Thyroid gland (tissue), 4 donors: ENCODE measurements at regions not wholly inside any gene's neighbourhood (a gene's known extent, or its start where the extent isn't known, plus 50 kb on each side); places are given as distances from the start of the nearest gene placed in this dataset.

ENCODE experiments used
- DNase-seq, 2 donors: peaks; one replicate each; pipeline ENCODE4 v3.0.0-alpha.2; 2019
- H3K27ac ChIP-seq, 3 donors: fragments of 200-600 bp; sonication (generic); 1 replicate in 2 of 3; 2 replicates in 1 of 3; pipeline ENCODE4 v1.5.1; 2016 to 2019; ENCODE audit warnings: mild to moderate bottlenecking in 1 of 3, moderate library complexity in 1 of 3
- H3K27me3 ChIP-seq: fragments of 200-600 bp; sonication (generic); one replicate; pipeline ENCODE4 v1.5.1; 2019
- H3K36me3 ChIP-seq, 2 donors: fragments of 200-600 bp; sonication (generic); one replicate each; pipeline ENCODE4 v1.5.1; 2016 to 2019
- H3K4me1 ChIP-seq, 2 donors: fragments of 200-600 bp; sonication (generic); one replicate each; pipeline ENCODE4 v1.5.1; 2017 to 2019
- H3K4me3 ChIP-seq, 3 donors: fragments of 200-600 bp; sonication (generic); replicated peaks in 1 of 3; 1 replicate in 2 of 3; 2 replicates in 1 of 3; pipeline ENCODE4 v1.5.1; 2016; ENCODE audit warnings: mild to moderate bottlenecking in 1 of 3
- H3K9me3 ChIP-seq: fragments of 200-600 bp; sonication (generic); one replicate; pipeline ENCODE4 v1.5.1; 2017
- CTCF ChIP-seq, 6 experiments: fragments of 200-600 bp in 3 of 6; fragments of 450-650 bp in 3 of 6; sonication (generic) in 3 of 6; IDR thresholded peaks; one replicate each; pipeline ENCODE4 v1.5.1; 2016 to 2019; ENCODE audit warnings: antibody characterized with exemption in 6 of 6, mild to moderate bottlenecking in 2 of 6, inconsistent platforms in 1 of 6, moderate library complexity in 1 of 6
- POLR2A ChIP-seq, 2 donors: fragments of 450-650 bp; IDR thresholded peaks; one replicate each; pipeline ENCODE4 v1.6.1; 2017; ENCODE audit warnings: antibody characterized with exemption in 2 of 2, mild to moderate bottlenecking in 2 of 2, moderate library complexity in 1 of 2
- WGBS, 2 donors: methylation state at CpG; one replicate each; pipeline ENCODE4 v1.1.5; 2017; 5-methylcytosine and 5-hydroxymethylcytosine counted together
- intact Hi-C: fragments of 100-400 bp; cut with DNase I; formaldehyde crosslinking; loops from one replicate; pipeline ENCODE4 v1.15.1; 2023

- H3K27me3 ChIP-seq = no peaks in the 10 kb centered on the region
- DNase-seq = no peak
- no peaks in the 10 kb centered on the region for H3K36me3 ChIP-seq
- intact Hi-C loops = no loop called here
- WGBS, 2 donors = 93 to 94% methylated on average over 2 of the region's 2 CpGs
- peaks cover 3 to 25% of the 10 kb centered on the region in 2 donors for H3K4me1 ChIP-seq
- no peak overlapping the region for H3K27ac ChIP-seq
- TF ChIP-seq CTCF (IDR thresholded peaks at IDR 0.05) = no peak
- no peak for TF ChIP-seq POLR2A (IDR thresholded peaks at IDR 0.05)
- no peaks in the 10 kb centered on the region for H3K9me3 ChIP-seq
- no peak overlapping the region for H3K4me3 ChIP-seq
Measured at GRCh38 chr17:69735285-69735684, 320.8 kb downstream of the MAP2K6 start.

- DNase-seq = no peak
- no peak for TF ChIP-seq CTCF (IDR thresholded peaks at IDR 0.05)
- TF ChIP-seq POLR2A (IDR thresholded peaks at IDR 0.05) = no peak
- H3K27me3 ChIP-seq = no peaks in the 10 kb centered on the region
- no peaks in the 10 kb centered on the region for H3K4me1 ChIP-seq
- 86 to 100% methylated on average over 3 of the region's 3 CpGs for WGBS, 2 donors
- intact Hi-C loops = no loop called here
- H3K36me3 ChIP-seq = no peaks in the 10 kb centered on the region
- no peaks in the 10 kb centered on the region for H3K9me3 ChIP-seq
- no peak overlapping the region for H3K4me3 ChIP-seq
- H3K27ac ChIP-seq = no peak overlapping the region
Measured at GRCh38 chr17:69743091-69743490, 328.6 kb downstream of the MAP2K6 start.

DNA sequence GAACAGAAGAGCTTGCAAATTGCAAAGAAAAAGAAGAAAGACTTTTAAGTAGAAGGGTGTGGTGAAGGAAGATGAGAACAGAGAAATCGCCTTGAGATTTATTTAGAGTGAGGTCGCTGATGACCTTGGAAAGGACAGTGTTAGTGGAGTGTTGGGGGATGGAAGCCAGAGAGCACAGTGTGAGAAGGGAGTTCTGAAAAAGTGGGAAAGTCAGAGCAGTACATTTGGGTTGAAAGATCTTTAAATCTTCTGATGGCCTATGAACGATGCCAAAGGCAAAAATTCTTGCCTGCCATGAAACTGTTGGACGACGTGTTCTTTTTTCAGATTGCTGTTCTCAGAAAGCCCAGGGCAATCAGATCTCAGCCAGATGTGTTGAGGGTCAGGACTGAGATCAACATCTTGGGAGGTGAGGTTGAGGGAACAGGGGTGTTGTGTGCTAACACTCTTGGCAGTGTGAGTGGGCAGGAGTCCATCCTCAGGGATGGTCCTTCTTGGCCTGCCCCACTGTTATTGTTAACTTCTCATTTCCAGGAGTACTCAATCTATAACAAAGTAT, 330.1 kb downstream of the MAP2K6 start:
- Histone ChIP-seq H3K36me3 (no peaks in the 10 kb centered on the region), H3K9me3 (no peaks in the 10 kb centered on the region), H3K27me3 (no peaks in the 10 kb centered on the region), H3K4me3 (no peak overlapping the region), H3K4me1 (no peaks in the 10 kb centered on the region), H3K27ac (no peak overlapping the region)
- WGBS, 2 donors = 76 to 92% methylated on average over 5 of the region's 5 CpGs
- intact Hi-C loops = no loop called here
- no peak for DNase-seq
- no peak for TF ChIP-seq POLR2A (IDR thresholded peaks at IDR 0.05)
- no peak for TF ChIP-seq CTCF (IDR thresholded peaks at IDR 0.05)

DNA sequence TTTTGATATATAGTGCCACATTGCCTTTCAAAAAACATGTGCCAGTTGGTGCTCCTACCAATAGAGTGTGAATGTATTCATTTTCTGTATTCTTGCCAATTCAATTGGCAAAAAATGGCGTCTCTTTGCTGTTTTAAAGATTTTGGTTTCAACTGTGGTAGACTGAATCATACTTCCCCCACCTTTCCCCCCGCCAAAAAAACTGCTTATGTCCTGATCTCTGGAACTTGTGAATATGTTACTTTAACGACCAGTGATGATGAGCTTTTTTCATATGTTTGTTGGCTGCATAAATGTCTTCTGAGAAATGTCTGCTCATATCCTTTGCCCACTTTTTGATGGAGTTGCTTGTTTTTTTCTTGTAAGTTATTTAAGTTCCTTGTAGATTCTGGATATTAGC, 325.1 kb upstream of the KCNJ16 start:
- Histone ChIP-seq H3K27ac (no peak overlapping the region), H3K36me3 (no peaks in the 10 kb centered on the region), H3K9me3 (no peaks in the 10 kb centered on the region), H3K4me3 (no peak overlapping the region), H3K4me1 (peaks cover 9 to 16% of the 10 kb centered on the region in 2 donors), H3K27me3 (no peaks in the 10 kb centered on the region)
- TF ChIP-seq POLR2A (IDR thresholded peaks at IDR 0.05) (no peak), CTCF (IDR thresholded peaks at IDR 0.05) (no peak)
- intact Hi-C loops = no loop called here
- no peak for DNase-seq
- whole genome bisulfite sequencing, 2 donors = 82 to 85% methylated on average over 3 of the region's 3 CpGs

DNA sequence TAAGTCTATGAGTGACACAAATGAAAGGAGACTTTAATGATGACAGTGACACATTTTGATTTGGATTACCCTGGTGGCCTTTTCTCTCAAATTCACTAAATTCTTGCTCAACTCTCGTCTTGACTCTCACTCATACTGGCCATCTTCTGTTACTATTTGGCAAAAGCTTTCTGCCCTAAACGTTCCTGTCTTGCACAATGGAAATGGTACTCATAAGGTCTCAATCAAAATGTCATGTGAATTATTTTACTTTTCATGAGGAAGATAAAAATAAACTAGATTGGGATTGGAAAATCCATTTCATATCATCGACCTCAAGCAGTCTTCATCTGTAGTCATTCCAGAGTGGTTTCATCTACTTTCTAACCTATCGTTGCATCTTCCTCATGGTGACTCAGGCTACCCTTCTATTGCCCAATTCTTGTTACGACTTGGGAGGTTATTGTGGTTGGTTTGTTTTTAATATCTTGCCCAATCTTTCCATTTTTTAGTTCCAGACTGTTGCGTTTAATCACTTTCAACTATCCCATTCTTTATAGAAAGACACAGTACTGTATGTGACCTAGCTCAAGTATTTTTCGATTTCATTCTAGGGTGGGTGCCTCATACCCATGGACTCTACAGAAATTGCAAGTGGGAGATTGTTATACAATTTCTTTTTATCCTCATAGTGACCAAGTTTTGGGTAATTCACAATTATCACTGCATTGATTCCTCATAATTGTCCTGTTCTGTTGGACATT, 317.2 kb upstream of the KCNJ16 start:
- Histone ChIP-seq H3K4me1 (peaks cover 22 to 34% of the 10 kb centered on the region in 2 donors), H3K4me3 (no peak overlapping the region), H3K27ac (no peak overlapping the region), H3K36me3 (no peaks in the 10 kb centered on the region), H3K27me3 (no peaks in the 10 kb centered on the region), H3K9me3 (no peaks in the 10 kb centered on the region)
- 76 to 77% methylated on average over 7 of the region's 7 CpGs for WGBS, 2 donors
- no peak for DNase-seq
- intact Hi-C loops = no loop called here
- TF ChIP-seq POLR2A (IDR thresholded peaks at IDR 0.05) (no peak), CTCF (IDR thresholded peaks at IDR 0.05) (no peak)
